Heart left ventricle (tissue), 16 donors: ENCODE measurements at regions not wholly inside any gene's neighbourhood (a gene's known extent, or its start where the extent isn't known, plus 50 kb on each side); places are given as distances from the start of the nearest gene placed in this dataset.

ENCODE experiments used
- ATAC-seq, 4 donors: fragments of 200-7000 bp; cut with Tn5 transposase; one replicate each; pipeline ENCODE4 v1.9.1; 2020 to 2022; ENCODE audit warnings: moderate library complexity in 4 of 4, mild to moderate bottlenecking in 3 of 4, moderate number of reproducible peaks in 1 of 4
- DNase-seq, 5 donors: peaks; one replicate each; pipeline ENCODE4 v3.0.0-alpha.2; 2020
- H3K27ac ChIP-seq, 12 donors: fragments of 200-600 bp; sonication (generic) in 4 of 12; one replicate each; pipeline versions ENCODE4 v1.5.0 to v1.8.0; 2016 to 2022; ENCODE audit warnings: mild to moderate bottlenecking in 2 of 12
- H3K27me3 ChIP-seq, 9 donors: fragments of 200-600 bp; sonication (generic) in 2 of 9; one replicate each; pipeline versions ENCODE4 v1.5.1 to v1.8.0; 2016 to 2022; ENCODE audit warnings: mild to moderate bottlenecking in 3 of 9
- H3K36me3 ChIP-seq, 9 donors: fragments of 200-600 bp; sonication (generic) in 2 of 9; one replicate each; pipeline versions ENCODE4 v1.5.0 to v1.8.0; 2018 to 2022; ENCODE audit warnings: mild to moderate bottlenecking in 2 of 9
- H3K4me1 ChIP-seq, 12 donors: fragments of 200-600 bp; sonication (generic) in 4 of 12; one replicate each; pipeline versions ENCODE4 v1.5.0 to v1.8.0; 2016 to 2022; ENCODE audit warnings: mild to moderate bottlenecking in 3 of 12
- H3K4me3 ChIP-seq, 12 donors: fragments of 200-600 bp; sonication (generic) in 4 of 12; one replicate each; pipeline versions ENCODE4 v1.5.0 to v1.8.0; 2017 to 2022; ENCODE audit warnings: mild to moderate bottlenecking in 9 of 12, moderate library complexity in 4 of 12
- H3K9me3 ChIP-seq, 12 donors: fragments of 200-600 bp; sonication (generic) in 4 of 12; one replicate each; pipeline versions ENCODE4 v1.5.0 to v1.8.0; 2016 to 2022; ENCODE audit warnings: mild to moderate bottlenecking in 1 of 12
- POLR2A ChIP-seq, 2 donors: fragments of 450-650 bp; IDR thresholded peaks; one replicate each; pipeline ENCODE4 v1.6.1; 2017; ENCODE audit warnings: antibody characterized with exemption in 2 of 2, mild to moderate bottlenecking in 2 of 2, moderate library complexity in 2 of 2
- WGBS, 4 donors: extraction: QIAGEN DNeasy Blood & Tissue Kit in 2 of 4; methylation state at CpG; one replicate each; pipeline versions ENCODE4 v1.1.5 to v1.1.7; 2013 to 2018; 5-methylcytosine and 5-hydroxymethylcytosine counted together
- intact Hi-C, 10 donors: fragments of 100-400 bp; cut with DNase I; formaldehyde crosslinking; loops; one replicate each; pipeline versions ENCODE4 v1.11.1 to v1.14.2; 2022
- TF ChIP-seq, protein P1 (sequence below), 12 donors: fragments of 200-600 bp; sonication (generic) in 4 of 12; IDR thresholded peaks; one replicate each; pipeline versions ENCODE4 v1.5.0 to v1.8.0; 2018 to 2022; ENCODE audit warnings: antibody characterized with exemption in 12 of 12, mild to moderate bottlenecking in 5 of 12
- donor health status: ischemic (EF 13 %, LVEDD 7.1; RV severe dilation, severe dysfunction).
- donor health status: healthy with polysubstance abuse.
- donor health status: DM: no; HTN: yes; CAD: no.
- donor health status: DM: no; HTN: no; CAD: no.
- donor health status: ischemic (EF 25% LVEDD 6.9; RV normal size, moderate dysfunction).
- donor health status: ischemic (EF 25% LVEDD 5.7; RV mildly dilated, moderate dysfunction).
- donor health status: healthy.
- donor health status: DM: yes; HTN: yes; CAD: no.
- donor health status: ischemic (EF 35%, LVEDD 5.7; RV mildly dilated, moderate dysfunction).
- donor health status: nonischemic (EF 11% LVEDD 7.7; RV severe dilation, severe dysfunction).
- donor health status: DM: yes; HTN: yes; CAD: no.
- donor health status: PGD.
- donor health status: ischemic (EF 29% LVEDD 5.4; RV normal size, mild dysfunction).
- donor health status: nonischemic (EF 23%, LVEDD 6.1; RV moderate dilation, normal function).

GRCh38 chr21:28084951-28085350, 907.7 kb downstream of the LTN1 start:
- Histone ChIP-seq H3K4me3 (no peak overlapping the region), H3K27ac (no peak overlapping the region), H3K9me3 (peaks cover 0 to 22% (median 2%) of the 10 kb centered on the region in 12 donors), H3K4me1 (no peaks in the 10 kb centered on the region), H3K27me3 (no peaks in the 10 kb centered on the region), H3K36me3 (no peaks in the 10 kb centered on the region)
- 58 to 95% (median 87%) methylated on average over 2 of the region's 2 CpGs for WGBS, 4 donors
- TF ChIP-seq, protein P1, sequence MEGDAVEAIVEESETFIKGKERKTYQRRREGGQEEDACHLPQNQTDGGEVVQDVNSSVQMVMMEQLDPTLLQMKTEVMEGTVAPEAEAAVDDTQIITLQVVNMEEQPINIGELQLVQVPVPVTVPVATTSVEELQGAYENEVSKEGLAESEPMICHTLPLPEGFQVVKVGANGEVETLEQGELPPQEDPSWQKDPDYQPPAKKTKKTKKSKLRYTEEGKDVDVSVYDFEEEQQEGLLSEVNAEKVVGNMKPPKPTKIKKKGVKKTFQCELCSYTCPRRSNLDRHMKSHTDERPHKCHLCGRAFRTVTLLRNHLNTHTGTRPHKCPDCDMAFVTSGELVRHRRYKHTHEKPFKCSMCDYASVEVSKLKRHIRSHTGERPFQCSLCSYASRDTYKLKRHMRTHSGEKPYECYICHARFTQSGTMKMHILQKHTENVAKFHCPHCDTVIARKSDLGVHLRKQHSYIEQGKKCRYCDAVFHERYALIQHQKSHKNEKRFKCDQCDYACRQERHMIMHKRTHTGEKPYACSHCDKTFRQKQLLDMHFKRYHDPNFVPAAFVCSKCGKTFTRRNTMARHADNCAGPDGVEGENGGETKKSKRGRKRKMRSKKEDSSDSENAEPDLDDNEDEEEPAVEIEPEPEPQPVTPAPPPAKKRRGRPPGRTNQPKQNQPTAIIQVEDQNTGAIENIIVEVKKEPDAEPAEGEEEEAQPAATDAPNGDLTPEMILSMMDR (IDR thresholded peaks at IDR 0.05), result no peak
- DNase-seq (no peak), ATAC-seq (no peak)
- intact Hi-C loops, result no loop called here

DNA sequence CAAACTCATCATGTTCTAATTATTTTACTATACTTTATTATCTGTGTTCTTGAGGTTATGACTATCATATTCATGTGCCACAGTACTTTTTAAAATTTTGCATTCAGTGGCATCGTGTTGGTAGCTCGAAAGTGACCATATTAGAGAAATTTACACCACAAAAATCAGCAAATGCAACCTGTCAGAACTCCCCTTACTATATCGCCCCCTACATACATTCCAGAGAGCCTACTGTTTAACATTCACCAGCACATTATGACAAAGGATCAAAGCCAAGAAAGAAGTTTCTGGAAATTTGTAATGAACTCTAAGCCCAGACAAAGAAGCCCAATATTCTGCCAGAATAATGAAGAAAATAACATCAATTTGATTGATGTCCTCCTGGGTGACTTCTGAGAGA, 909.3 kb downstream of the LTN1 start:
- Histone ChIP-seq H3K27ac (no peak overlapping the region), H3K4me3 (no peak overlapping the region), H3K4me1 (no peaks in the 10 kb centered on the region), H3K27me3 (no peaks in the 10 kb centered on the region), H3K36me3 (no peaks in the 10 kb centered on the region), H3K9me3 (peaks cover 0 to 20% (median 2%) of the 10 kb centered on the region in 12 donors)
- 86 to 93% (median 92%) methylated on average over 3 of the region's 3 CpGs for WGBS, 4 donors
- no peak for TF ChIP-seq POLR2A (IDR thresholded peaks at IDR 0.05)
- TF ChIP-seq, protein P1 (IDR thresholded peaks at IDR 0.05), result no peak
- DNase-seq (no peak), ATAC-seq (no peak)
- intact Hi-C loops, result no loop called here

DNA sequence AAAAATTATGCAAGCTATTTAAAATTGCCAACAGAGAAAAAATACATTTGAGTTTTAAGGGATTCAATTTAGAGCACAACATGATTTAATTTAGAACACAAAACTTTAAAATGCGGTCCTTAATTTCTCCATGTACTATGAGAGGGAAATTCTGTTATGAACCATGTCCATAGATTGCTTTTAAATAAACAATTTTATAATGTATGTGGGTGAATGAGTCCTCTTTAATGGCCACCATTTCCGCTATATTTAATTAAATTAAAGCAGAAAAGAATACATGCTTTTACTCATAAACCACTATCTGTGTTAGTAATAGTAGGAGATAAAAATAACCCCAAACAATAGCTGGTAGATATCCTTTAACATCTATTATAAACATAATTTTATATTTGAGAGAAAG, 914.6 kb downstream of the LTN1 start:
- H3K27ac ChIP-seq, result no peak overlapping the region
- no peak for DNase-seq

DNA sequence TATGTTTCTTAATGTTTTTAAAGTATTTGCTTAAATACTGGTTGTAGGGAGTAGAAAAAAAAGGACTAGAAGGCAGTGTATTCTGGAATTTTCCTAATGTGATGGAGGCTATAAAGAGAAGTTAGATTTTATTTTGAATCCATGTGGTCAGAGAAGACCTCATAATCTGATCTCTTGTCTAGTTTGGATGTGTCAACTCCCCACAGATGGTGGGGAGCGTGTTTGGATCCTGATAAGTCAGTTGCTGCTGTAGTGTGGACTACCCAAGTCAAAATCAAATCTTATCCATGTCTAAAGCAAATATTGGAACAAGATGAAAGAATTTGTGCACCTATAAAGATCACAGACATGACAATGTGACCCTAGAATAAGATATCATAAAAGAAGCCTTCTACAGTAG, 918.0 kb downstream of the LTN1 start:
- no peaks in the 10 kb centered on the region for H3K27me3 ChIP-seq
- peaks cover 0 to 3% (median 0%) of the 10 kb centered on the region in 12 donors for H3K4me1 ChIP-seq
- WGBS, 4 donors, result 0 to 90% (median 67%) methylated on average over 1 of the region's 1 CpG
- no peak overlapping the region for H3K27ac ChIP-seq
- DNase-seq (no peak), ATAC-seq (no peak)
- no peak for TF ChIP-seq POLR2A (IDR thresholded peaks at IDR 0.05)
- TF ChIP-seq, protein P1 (IDR thresholded peaks at IDR 0.05), result no peak
- H3K9me3 ChIP-seq, result peaks cover 0 to 5% (median 0%) of the 10 kb centered on the region in 12 donors
- H3K36me3 ChIP-seq, result no peaks in the 10 kb centered on the region
- no peak overlapping the region for H3K4me3 ChIP-seq
- intact Hi-C loops, result no loop called here

More for the DNA sequence above, 914.6 kb downstream of the LTN1 start:
- WGBS, 4 donors, result 93 to 97% (median 95%) methylated on average over 2 of the region's 2 CpGs
- no peak for TF ChIP-seq POLR2A (IDR thresholded peaks at IDR 0.05)
- TF ChIP-seq, protein P1 (IDR thresholded peaks at IDR 0.05), result no peak
- intact Hi-C loops, result no loop called here
- H3K36me3 ChIP-seq, result no peaks in the 10 kb centered on the region
- H3K27me3 ChIP-seq, result no peaks in the 10 kb centered on the region
- no peaks in the 10 kb centered on the region for H3K4me1 ChIP-seq
- ATAC-seq, result no peak
- no peak overlapping the region for H3K4me3 ChIP-seq
- H3K9me3 ChIP-seq, result no peaks in the 10 kb centered on the region
